IMR-90 (cell line): ENCODE measurements at regions not wholly inside any gene's neighbourhood (a gene's known extent, or its start where the extent isn't known, plus 50 kb on each side); places are given as distances from the start of the nearest gene placed in this dataset.

Source experiments
- ATAC-seq: fragments of 200-7000 bp; cut with Tn5 transposase; 2 replicates; pipeline ENCODE4 v1.9.1; 2020; ENCODE audit warnings: low read depth, mild to moderate bottlenecking, moderate library complexity
- BruUV-seq: library from RNA; stranded (reverse); fragments of 400-500 nt; replicated peaks from 2 replicates; lab custom pipeline; 2021; lab: Mats Ljungman, UMichigan
- CTCF ChIA-PET: fragments of 300-600 bp; formaldehyde crosslinking; extraction: SDS; loops from one replicate; lab custom pipeline; 2021; ENCODE audit warnings: antibody characterized with exemption; lab: Yijun Ruan, JAX
- POLR2A ChIA-PET: fragments of 300-600 bp; sonication (Branson Sonifier 250); formaldehyde crosslinking; loops from one replicate; lab custom pipeline; 2022; ENCODE audit warnings: antibody characterized with exemption; ENCODE audit not compliant: unreplicated experiment; lab: Charles Lee
- DNase-seq: peaks from one replicate; pipeline ENCODE4 v3.0.0; 2013
- H2AFZ ChIP-seq: replicated peaks from 2 replicates; pipeline ENCODE3; 2013; ENCODE audit warnings: low read length, mild to moderate bottlenecking; ENCODE audit not compliant: poor library complexity
- H2AK5ac ChIP-seq: 2 replicates; pipeline ENCODE4 v1.6.1; 2013; ENCODE audit warnings: low read depth, low read length, inconsistent platforms
- H2AK9ac ChIP-seq: replicated peaks from 2 replicates; pipeline ENCODE3; 2013; ENCODE audit warnings: mild to moderate bottlenecking, low read depth, low read length, moderate library complexity; ENCODE audit not compliant: poor library complexity
- H2BK120ac ChIP-seq: 2 replicates; pipeline ENCODE4 v1.6.1; 2013; ENCODE audit warnings: low read depth, low read length, inconsistent platforms
- H2BK15ac ChIP-seq: 3 replicates; pipeline ENCODE4 v1.6.1; 2013; ENCODE audit warnings: low read depth, low read length, inconsistent platforms
- H2BK20ac ChIP-seq: 2 replicates; pipeline ENCODE4 v1.6.1; 2013; ENCODE audit warnings: low read depth, mild to moderate bottlenecking, inconsistent platforms, low read length, moderate library complexity
- H2BK5ac ChIP-seq: 2 replicates; pipeline ENCODE4 v1.6.1; 2013; ENCODE audit warnings: mild to moderate bottlenecking, low read depth, low read length, inconsistent platforms; ENCODE audit not compliant: poor library complexity, severe bottlenecking
- H3K14ac ChIP-seq: replicated peaks from 2 replicates; pipeline ENCODE4 v1.6.1; 2013; ENCODE audit warnings: low read depth, low read length, inconsistent platforms
- H3K18ac ChIP-seq: 2 replicates; pipeline ENCODE4 v1.6.1; 2013; ENCODE audit warnings: low read depth, low read length, control low read depth
- H3K23ac ChIP-seq: 2 replicates; pipeline ENCODE4 v1.6.1; 2013; ENCODE audit warnings: low read depth, low read length, inconsistent platforms
- H3K27ac ChIP-seq: 2 replicates; pipeline ENCODE4 v1.5.1; 2013; ENCODE audit warnings: mild to moderate bottlenecking, control low read depth, low read length; ENCODE audit not compliant: insufficient read depth
- H3K27me3 ChIP-seq: 2 replicates; pipeline ENCODE4 v1.6.1; 2013; ENCODE audit warnings: low read length; ENCODE audit not compliant: control insufficient read depth, insufficient read depth
- H3K36me3 ChIP-seq: 2 replicates; pipeline ENCODE4 v1.6.1; 2013; ENCODE audit warnings: low read length, mixed read lengths; ENCODE audit not compliant: control insufficient read depth, insufficient read depth
- H3K4ac ChIP-seq: 2 replicates; pipeline ENCODE4 v1.6.1; 2013; ENCODE audit warnings: low read depth, low read length, inconsistent platforms
- H3K4me1 ChIP-seq: 2 replicates; pipeline ENCODE4 v1.6.1; 2013; ENCODE audit warnings: low read length, mixed read lengths; ENCODE audit not compliant: control insufficient read depth, insufficient read depth
- H3K4me2 ChIP-seq: 2 replicates; pipeline ENCODE4 v1.6.1; 2013; ENCODE audit warnings: low read depth, mild to moderate bottlenecking, control low read depth, low read length, moderate library complexity
- H3K4me3 ChIP-seq: 2 replicates; pipeline ENCODE4 v1.5.1; 2013; ENCODE audit warnings: low read depth, mild to moderate bottlenecking, control low read depth, low read length, moderate library complexity; ENCODE audit not compliant: insufficient read depth
- H3K56ac ChIP-seq: 2 replicates; pipeline ENCODE4 v1.6.1; 2013; ENCODE audit warnings: low read length, inconsistent platforms; ENCODE audit not compliant: insufficient read depth; ENCODE audit errors: extremely low read depth
- H3K79me1 ChIP-seq, 2 experiments: 2 replicates each; pipeline ENCODE4 v1.6.1; 2013; ENCODE audit warnings: low read length in 2 of 2, inconsistent platforms in 1 of 2, low read depth in 1 of 2
- H3K9ac ChIP-seq: 2 replicates; pipeline ENCODE4 v1.6.1; 2013; ENCODE audit warnings: low read depth, low read length, control low read depth
- H3K9me1 ChIP-seq: 2 replicates; pipeline ENCODE4 v1.6.1; 2013; ENCODE audit warnings: low read length, inconsistent platforms; ENCODE audit not compliant: insufficient read depth
- H3K9me3 ChIP-seq: 2 replicates; pipeline ENCODE4 v1.6.1; 2013; ENCODE audit warnings: low read length; ENCODE audit not compliant: control insufficient read depth, insufficient read depth
- H4K20me1 ChIP-seq: 2 replicates; pipeline ENCODE4 v1.6.1; 2013; ENCODE audit warnings: low read length, inconsistent platforms; ENCODE audit not compliant: insufficient read depth
- H4K5ac ChIP-seq: 2 replicates; pipeline ENCODE4 v1.6.1; 2013; ENCODE audit warnings: mild to moderate bottlenecking, low read depth, low read length, control low read depth
- H4K8ac ChIP-seq, 2 experiments: 2 replicates each; pipeline ENCODE4 v1.6.1; 2013; ENCODE audit warnings: low read depth in 2 of 2, low read length in 2 of 2, control low read depth in 1 of 2, inconsistent platforms in 1 of 2
- H4K91ac ChIP-seq: 2 replicates; pipeline ENCODE4 v1.6.1; 2013; ENCODE audit warnings: low read depth, low read length, inconsistent platforms; ENCODE audit not compliant: insufficient read depth
- BHLHE40 ChIP-seq: fragments of 150-350 bp; IDR thresholded peaks from 2 replicates; pipeline ENCODE4 v1.6.1; 2016; ENCODE audit warnings: mild to moderate bottlenecking, low read depth, low read length
- MAFK ChIP-seq: IDR thresholded peaks from 2 replicates; pipeline ENCODE4 v1.6.1; 2012; ENCODE audit warnings: low read depth, low read length, improper control_type of control experiment
- MXI1 ChIP-seq: IDR thresholded peaks from 2 replicates; pipeline ENCODE4 v1.6.1; 2012; ENCODE audit warnings: low read depth, mild to moderate bottlenecking, low read length, moderate library complexity, borderline replicate concordance
- NFE2L2 ChIP-seq: fragments of 150-350 bp; IDR thresholded peaks from 2 replicates; pipeline ENCODE4 v1.6.1; 2016; ENCODE audit warnings: low read depth, mild to moderate bottlenecking, low read length
- RCOR1 ChIP-seq: IDR thresholded peaks from 2 replicates; pipeline ENCODE4 v1.6.1; 2012; ENCODE audit warnings: mild to moderate bottlenecking, low read length, improper control_type of control experiment; ENCODE audit not compliant: insufficient replicate concordance
- RFX5 ChIP-seq: IDR thresholded peaks from 2 replicates; pipeline ENCODE4 v1.8.0; 2012; ENCODE audit warnings: low read depth, mild to moderate bottlenecking, low read length, moderate library complexity
- WGBS, 2 experiments: methylation state at CpG; one replicate each; pipeline versions ENCODE4 v1.1.5 to v1.1.7; 2013; ENCODE audit warnings: missing lambda C conversion rate in 2 of 2; ENCODE audit not compliant: insufficient read length in 1 of 2; ENCODE audit errors: extremely low coverage in 2 of 2; 5-methylcytosine and 5-hydroxymethylcytosine counted together
- dilution Hi-C: fragments of 300-500 bp; cut with HindIII; formaldehyde crosslinking; loops from one replicate; pipeline ENCODE4 v1.14.3; 2018; ENCODE audit warnings: low sequenced_read_pairs; ENCODE audit not compliant: unreplicated experiment
- in situ Hi-C: fragments of 300-500 bp; cut with MboI; formaldehyde crosslinking; loops from 3 replicates; pipeline ENCODE4 v1.14.3; 2019; ENCODE audit warnings: low sequenced_read_pairs, inconsistent platforms, mixed read lengths
- intact Hi-C: fragments of 100-400 bp; cut with micrococcal nuclease; formaldehyde crosslinking; loops from 2 replicates; pipeline ENCODE4 v1.10.0; 2022
- TF ChIP-seq, protein P1 (sequence below): fragments of 150-350 bp; IDR thresholded peaks from 2 replicates; pipeline ENCODE4 v1.6.1; 2016; ENCODE audit warnings: low read depth, mild to moderate bottlenecking, low read length, moderate library complexity, borderline replicate concordance

DNA sequence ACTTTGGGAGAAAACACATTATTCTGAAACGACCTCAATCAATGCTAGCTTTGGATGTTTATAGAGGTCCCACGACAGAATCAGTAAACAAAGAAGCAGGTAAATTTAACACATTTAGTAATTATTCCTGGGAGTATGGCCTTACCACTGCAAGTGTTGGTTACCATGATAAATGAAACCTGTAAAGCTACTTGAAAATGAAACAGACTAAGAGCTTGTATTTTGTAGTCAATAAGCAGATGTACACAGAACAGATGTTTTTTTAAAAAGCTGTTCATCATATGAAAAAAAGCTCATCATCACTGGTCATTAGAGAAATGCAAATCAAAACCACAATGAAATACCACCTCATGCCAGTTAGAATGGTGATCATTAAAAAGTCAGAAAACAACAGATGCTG, 295.3 kb upstream of the XYLT1 start:
- intact Hi-C loops = no loop called here
- WGBS, 2 experiments = no CpG with 5 or more reads among the region's 2 CpGs
- BruUV-seq = no TSS peak

More for the DNA sequence above, 295.3 kb upstream of the XYLT1 start:
- Histone ChIP-seq H3K14ac (no peak overlapping the region), H3K9ac (no peak overlapping the region), H3K4me2 (no peak overlapping the region), H4K5ac (no peak overlapping the region), H2AK5ac (no peak overlapping the region), H2AFZ (no peak overlapping the region), H3K4me3 (no peak overlapping the region), H2BK120ac (no peak overlapping the region), H3K79me1 (no peaks in the 10 kb centered on the region), H4K20me1 (no peaks in the 10 kb centered on the region), H2BK15ac (no peak overlapping the region), H3K23ac (no peak overlapping the region), H4K91ac (no peak overlapping the region), H4K8ac (no peak overlapping the region), H3K4ac (no peak overlapping the region), H3K36me3 (no peaks in the 10 kb centered on the region), H3K4me1 (no peaks in the 10 kb centered on the region), H2BK20ac (no peak overlapping the region), H3K18ac (no peak overlapping the region), H2BK5ac (no peak overlapping the region), H3K56ac (no peak overlapping the region), H3K27ac (no peak overlapping the region), H3K9me3 (no peaks in the 10 kb centered on the region), H3K9me1 (no peaks in the 10 kb centered on the region), H2AK9ac (no peak overlapping the region), H3K27me3 (no peaks in the 10 kb centered on the region)
- ChIA-PET CTCF (no interaction called here), POLR2A (no interaction called here)
- ATAC-seq (no peak), DNase-seq (no peak)
- dilution Hi-C loops = no loop called here
- TF ChIP-seq BHLHE40 = no peak
- TF ChIP-seq RFX5 = no peak
- TF ChIP-seq RCOR1 = no peak
- TF ChIP-seq, protein P1, sequence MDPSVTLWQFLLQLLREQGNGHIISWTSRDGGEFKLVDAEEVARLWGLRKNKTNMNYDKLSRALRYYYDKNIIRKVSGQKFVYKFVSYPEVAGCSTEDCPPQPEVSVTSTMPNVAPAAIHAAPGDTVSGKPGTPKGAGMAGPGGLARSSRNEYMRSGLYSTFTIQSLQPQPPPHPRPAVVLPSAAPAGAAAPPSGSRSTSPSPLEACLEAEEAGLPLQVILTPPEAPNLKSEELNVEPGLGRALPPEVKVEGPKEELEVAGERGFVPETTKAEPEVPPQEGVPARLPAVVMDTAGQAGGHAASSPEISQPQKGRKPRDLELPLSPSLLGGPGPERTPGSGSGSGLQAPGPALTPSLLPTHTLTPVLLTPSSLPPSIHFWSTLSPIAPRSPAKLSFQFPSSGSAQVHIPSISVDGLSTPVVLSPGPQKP = no peak
- no peak for TF ChIP-seq NFE2L2
- TF ChIP-seq MAFK = no peak
- no peak for TF ChIP-seq MXI1
- in situ Hi-C loops = loop anchor here (10.0 kb wide), 1 partner anchor 59 kb away; no protein-coding TSS in a partner anchor
